BJ (cell line): ENCODE measurements at regions not wholly inside any gene's neighbourhood (a gene's known extent, or its start where the extent isn't known, plus 50 kb on each side); places are given as distances from the start of the nearest gene placed in this dataset.

Source experiments
- CTCF ChIA-PET: fragments of 350-600 bp; formaldehyde crosslinking; extraction: SDS; loops from one replicate; lab custom pipeline; 2021; ENCODE audit warnings: antibody characterized with exemption, inconsistent platforms; lab: Yijun Ruan, JAX
- POLR2A ChIA-PET: fragments of 300-600 bp; sonication (Branson Sonifier 250); formaldehyde crosslinking; extraction: SDS; loops from one replicate; lab custom pipeline; 2021; ENCODE audit warnings: antibody characterized with exemption; lab: Charles Lee
- DNase-seq: peaks from one replicate; pipeline ENCODE4 v3.0.0-alpha.2; 2011; ENCODE audit warnings: low read depth
- H3K27me3 ChIP-seq: 2 replicates; pipeline ENCODE4 v1.6.0; 2011; ENCODE audit warnings: low read length; ENCODE audit not compliant: control insufficient read depth, insufficient read depth
- H3K36me3 ChIP-seq: 2 replicates; pipeline ENCODE4 v1.5.1; 2011; ENCODE audit warnings: low read length; ENCODE audit not compliant: control insufficient read depth, insufficient read depth
- H3K4me3 ChIP-seq: 2 replicates; pipeline ENCODE4 v1.5.1; 2011; ENCODE audit warnings: low read depth, mild to moderate bottlenecking, control low read depth, low read length
- TF ChIP-seq, protein P1 (sequence below): IDR thresholded peaks from 2 replicates; pipeline ENCODE4 v1.5.1; 2011; ENCODE audit warnings: low read depth, mild to moderate bottlenecking, control low read depth, inconsistent platforms, low read length, moderate library complexity; ENCODE audit not compliant: insufficient read depth

DNA sequence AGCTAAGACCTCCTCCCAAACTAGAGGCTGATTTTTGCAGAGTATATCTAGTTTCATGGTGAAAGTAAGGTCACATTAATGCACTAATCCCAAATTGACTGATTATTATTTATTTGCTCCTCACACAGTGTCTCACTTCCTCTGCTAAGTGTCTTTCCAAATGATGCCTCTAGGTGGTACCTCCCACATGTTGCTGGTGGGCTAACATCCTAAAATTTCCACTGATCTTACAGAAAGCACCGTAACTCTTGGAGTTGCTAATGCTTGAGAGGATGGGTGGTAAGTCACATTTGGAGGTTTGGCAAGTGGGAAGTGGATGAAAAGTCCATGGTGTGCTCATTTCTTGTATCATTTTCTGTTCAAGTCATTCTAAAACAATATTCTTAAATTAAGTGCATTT is 428.7 kb upstream of the GYPC start:
- POLR2A ChIA-PET: no interaction called here

DNA sequence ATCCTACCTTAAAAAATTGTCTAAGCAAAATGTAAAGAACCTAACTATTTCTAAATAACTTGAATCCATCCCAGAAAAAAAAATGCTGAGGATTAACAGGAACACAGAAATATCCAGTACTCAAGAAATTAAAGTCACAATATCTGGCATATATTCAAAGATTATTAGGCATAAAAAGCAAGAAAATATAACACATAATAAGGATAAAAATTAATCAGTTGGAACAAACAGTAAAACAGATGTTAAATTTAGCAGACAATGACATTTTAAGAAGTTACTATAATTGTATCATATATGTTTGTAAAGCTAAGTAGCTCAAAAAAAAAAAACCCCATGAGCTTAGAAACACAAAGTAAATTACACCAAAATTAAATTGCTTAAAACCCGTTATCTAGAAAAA is 427.4 kb upstream of the GYPC start:
- H3K27me3 ChIP-seq: no peaks in the 10 kb centered on the region
- H3K36me3 ChIP-seq: no peaks in the 10 kb centered on the region
- TF ChIP-seq, protein P1, sequence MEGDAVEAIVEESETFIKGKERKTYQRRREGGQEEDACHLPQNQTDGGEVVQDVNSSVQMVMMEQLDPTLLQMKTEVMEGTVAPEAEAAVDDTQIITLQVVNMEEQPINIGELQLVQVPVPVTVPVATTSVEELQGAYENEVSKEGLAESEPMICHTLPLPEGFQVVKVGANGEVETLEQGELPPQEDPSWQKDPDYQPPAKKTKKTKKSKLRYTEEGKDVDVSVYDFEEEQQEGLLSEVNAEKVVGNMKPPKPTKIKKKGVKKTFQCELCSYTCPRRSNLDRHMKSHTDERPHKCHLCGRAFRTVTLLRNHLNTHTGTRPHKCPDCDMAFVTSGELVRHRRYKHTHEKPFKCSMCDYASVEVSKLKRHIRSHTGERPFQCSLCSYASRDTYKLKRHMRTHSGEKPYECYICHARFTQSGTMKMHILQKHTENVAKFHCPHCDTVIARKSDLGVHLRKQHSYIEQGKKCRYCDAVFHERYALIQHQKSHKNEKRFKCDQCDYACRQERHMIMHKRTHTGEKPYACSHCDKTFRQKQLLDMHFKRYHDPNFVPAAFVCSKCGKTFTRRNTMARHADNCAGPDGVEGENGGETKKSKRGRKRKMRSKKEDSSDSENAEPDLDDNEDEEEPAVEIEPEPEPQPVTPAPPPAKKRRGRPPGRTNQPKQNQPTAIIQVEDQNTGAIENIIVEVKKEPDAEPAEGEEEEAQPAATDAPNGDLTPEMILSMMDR: no peak
- no peak for DNase-seq
- POLR2A ChIA-PET: no interaction called here
- CTCF ChIA-PET: no interaction called here
- no peak overlapping the region for H3K4me3 ChIP-seq

More for the DNA sequence above, 428.7 kb upstream of the GYPC start:
- TF ChIP-seq, protein P1: no peak
- no peak for DNase-seq
- no peak overlapping the region for H3K4me3 ChIP-seq
- H3K27me3 ChIP-seq: no peaks in the 10 kb centered on the region
- CTCF ChIA-PET: no interaction called here
- H3K36me3 ChIP-seq: no peaks in the 10 kb centered on the region

DNA sequence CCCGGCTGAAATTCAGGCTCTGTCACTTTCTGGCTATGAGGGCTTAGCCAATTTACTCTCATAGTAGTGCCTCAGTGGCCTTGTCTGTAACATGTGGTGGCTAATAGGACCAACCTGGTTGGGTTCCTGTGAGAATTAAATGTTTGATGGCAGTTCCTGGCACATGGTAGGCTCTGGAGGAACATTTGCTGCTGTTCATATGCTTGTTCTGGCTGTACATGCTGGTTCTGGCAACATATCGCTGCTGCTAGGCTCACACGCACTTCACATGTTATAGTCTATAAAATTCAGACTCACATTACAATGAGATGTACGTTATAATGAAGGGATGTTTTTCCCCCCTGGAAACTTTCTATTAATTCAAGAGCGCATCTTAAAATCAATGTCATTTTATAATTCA is 417.7 kb upstream of the GYPC start:
- TF ChIP-seq, protein P1: no peak
- ChIA-PET POLR2A (no interaction called here), CTCF (no interaction called here)
- Histone ChIP-seq H3K27me3 (no peaks in the 10 kb centered on the region), H3K36me3 (no peaks in the 10 kb centered on the region), H3K4me3 (no peak overlapping the region)
- DNase-seq: no peak

DNA sequence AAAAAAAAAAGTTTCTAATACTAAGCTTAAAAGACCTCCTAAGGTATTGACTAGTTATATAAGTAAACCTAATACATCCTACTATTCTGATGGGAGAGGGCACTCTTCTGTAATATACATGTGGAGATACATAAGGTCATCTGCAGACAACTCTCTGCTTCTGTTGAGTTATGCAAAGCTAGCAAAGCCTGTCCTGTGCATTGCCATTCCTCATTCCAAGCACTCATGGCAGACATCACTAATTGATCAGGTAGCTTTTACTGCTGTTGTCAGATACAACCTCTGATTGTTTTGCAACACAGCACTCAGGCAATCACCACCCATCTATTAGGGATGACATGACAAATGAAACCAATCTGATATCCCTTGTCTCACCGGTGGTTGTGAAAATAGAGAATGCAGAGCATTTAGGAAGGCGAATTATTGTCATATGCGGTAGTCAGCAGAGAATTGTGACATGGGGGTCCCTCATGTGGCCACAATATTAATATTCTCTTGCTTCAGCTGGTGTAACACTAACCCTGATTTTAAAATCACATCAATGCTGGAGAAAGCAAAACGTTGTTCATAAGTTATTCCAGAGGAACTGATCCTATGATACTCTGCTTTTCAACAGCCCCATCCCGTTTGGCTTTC is 416.5 kb upstream of the GYPC start:
- CTCF ChIA-PET: no interaction called here
- H3K4me3 ChIP-seq: no peak overlapping the region
- POLR2A ChIA-PET: no interaction called here
- TF ChIP-seq, protein P1: no peak
- H3K27me3 ChIP-seq: no peaks in the 10 kb centered on the region
- no peak for DNase-seq
- no peaks in the 10 kb centered on the region for H3K36me3 ChIP-seq

DNA sequence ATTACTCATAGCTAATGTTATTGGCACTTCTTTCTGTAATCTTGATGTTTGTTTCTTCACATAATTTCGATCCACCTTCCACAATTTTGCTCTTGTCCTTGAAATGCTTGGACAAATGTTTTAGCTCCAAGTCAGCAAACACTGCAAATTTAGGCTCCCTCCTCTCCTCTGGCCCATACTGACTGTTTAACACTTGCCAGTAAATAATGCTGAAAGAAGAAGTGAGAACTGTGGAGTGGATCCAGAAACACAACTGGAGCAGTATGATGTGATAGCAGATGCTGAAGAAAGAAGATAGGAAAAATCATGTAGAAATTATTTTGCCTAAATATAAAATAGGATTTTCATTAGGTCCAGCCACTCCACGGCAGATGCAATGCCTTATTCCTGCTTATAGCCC is 415.0 kb upstream of the GYPC start:
- no peak for DNase-seq
- Histone ChIP-seq H3K4me3 (no peak overlapping the region), H3K36me3 (no peaks in the 10 kb centered on the region), H3K27me3 (no peaks in the 10 kb centered on the region)
- ChIA-PET POLR2A (no interaction called here), CTCF (no interaction called here)
- TF ChIP-seq, protein P1: no peak
